Naive B cell (primary cell): ENCODE measurements at regions not wholly inside any gene's neighbourhood (a gene's known extent, or its start where the extent isn't known, plus 50 kb on each side); places are given as distances from the start of the nearest gene placed in this dataset.

Source experiments
- ATAC-seq, 2 donors: fragments of 150-1000 bp; cut with Tn5 transposase; 2 replicates each; pipeline ENCODE4 v1.10.0; 2021; ENCODE audit warnings: low read depth in 2 of 2, mild to moderate bottlenecking in 2 of 2, moderate library complexity in 2 of 2
- DNase-seq: peaks from one replicate; pipeline ENCODE4 v3.0.0; 2022
- H3K27ac Mint-ChIP-seq, 6 donors: one replicate each; pipeline ENCODE4 v1.8.0; 2020 to 2022; ENCODE audit warnings: mild to moderate bottlenecking in 6 of 6, mixed read lengths in 6 of 6, moderate library complexity in 5 of 6, inconsistent platforms in 2 of 6
- H3K27me3 Mint-ChIP-seq, 3 donors: one replicate each; pipeline ENCODE4 v1.8.0; 2021 to 2022; ENCODE audit warnings: mixed read lengths in 3 of 3, mild to moderate bottlenecking in 1 of 3
- H3K36me3 Mint-ChIP-seq, 2 donors: one replicate each; pipeline ENCODE4 v1.8.0; 2020 to 2022; ENCODE audit warnings: mixed read lengths in 2 of 2, inconsistent platforms in 1 of 2, mild to moderate bottlenecking in 1 of 2
- H3K4me1 Mint-ChIP-seq, 3 donors: one replicate each; pipeline ENCODE4 v1.8.0; 2020 to 2022; ENCODE audit warnings: mixed read lengths in 3 of 3, inconsistent platforms in 1 of 3, mild to moderate bottlenecking in 1 of 3, moderate library complexity in 1 of 3
- H3K4me3 Mint-ChIP-seq, 8 donors: one replicate each; pipeline ENCODE4 v1.8.0; 2020 to 2022; ENCODE audit warnings: mild to moderate bottlenecking in 8 of 8, mixed read lengths in 8 of 8, moderate library complexity in 8 of 8, inconsistent platforms in 2 of 8
- H3K9me3 Mint-ChIP-seq, 7 donors: one replicate each; pipeline ENCODE4 v1.8.0; 2020 to 2022; ENCODE audit warnings: mixed read lengths in 7 of 7, mild to moderate bottlenecking in 5 of 7, inconsistent platforms in 2 of 7, moderate library complexity in 1 of 7

DNA sequence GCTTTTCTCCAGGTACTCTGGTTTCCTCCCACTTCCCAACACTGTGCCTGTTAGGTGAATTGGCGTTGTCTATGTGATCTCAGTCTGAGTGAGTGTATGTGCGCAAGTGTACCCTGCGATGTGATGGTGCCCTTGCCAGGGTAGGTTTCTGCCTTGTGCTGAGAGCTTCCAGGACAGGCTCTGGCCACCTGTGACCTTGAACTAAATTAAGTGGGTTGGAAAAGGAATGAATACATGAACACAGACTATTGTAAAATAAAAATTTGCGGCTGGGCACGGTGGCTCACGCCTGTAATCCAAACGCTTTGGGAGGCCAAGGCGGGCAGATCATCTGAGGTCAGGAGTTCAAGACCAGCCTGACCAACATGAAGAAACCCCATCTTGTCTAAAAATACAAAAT is 678.0 kb downstream of the DHX35 start:
- no peaks in the 10 kb centered on the region for H3K36me3 Mint-ChIP-seq
- DNase-seq, result no peak
- no peak overlapping the region for H3K4me3 Mint-ChIP-seq
- ATAC-seq, result no peak
- H3K27me3 Mint-ChIP-seq, result peaks cover 0 to 9% (median 0%) of the 10 kb centered on the region in 3 donors
- H3K4me1 Mint-ChIP-seq, result no peaks in the 10 kb centered on the region
- H3K9me3 Mint-ChIP-seq, result no peaks in the 10 kb centered on the region
- no peak overlapping the region for H3K27ac Mint-ChIP-seq

- H3K4me3 Mint-ChIP-seq, result no peak overlapping the region
- no peaks in the 10 kb centered on the region for H3K4me1 Mint-ChIP-seq
- no peaks in the 10 kb centered on the region for H3K9me3 Mint-ChIP-seq
- no peaks in the 10 kb centered on the region for H3K36me3 Mint-ChIP-seq
- ATAC-seq (no peak), DNase-seq (no peak)
- peaks cover 0 to 9% (median 0%) of the 10 kb centered on the region in 3 donors for H3K27me3 Mint-ChIP-seq
- H3K27ac Mint-ChIP-seq, result no peak overlapping the region
Measured at GRCh38 chr20:39638731-39639130, 676.6 kb downstream of the DHX35 start.

GRCh38 chr20:39633689-39634088 is 671.5 kb downstream of the DHX35 start:
- Mint-ChIP-seq H3K36me3 (no peaks in the 10 kb centered on the region), H3K4me1 (no peaks in the 10 kb centered on the region), H3K9me3 (peaks cover 0 to 3% (median 0%) of the 10 kb centered on the region in 7 donors), H3K4me3 (no peak overlapping the region), H3K27ac (no peak overlapping the region), H3K27me3 (peaks cover 0 to 9% (median 0%) of the 10 kb centered on the region in 3 donors)
- no peak for DNase-seq
- ATAC-seq, result no peak

DNA sequence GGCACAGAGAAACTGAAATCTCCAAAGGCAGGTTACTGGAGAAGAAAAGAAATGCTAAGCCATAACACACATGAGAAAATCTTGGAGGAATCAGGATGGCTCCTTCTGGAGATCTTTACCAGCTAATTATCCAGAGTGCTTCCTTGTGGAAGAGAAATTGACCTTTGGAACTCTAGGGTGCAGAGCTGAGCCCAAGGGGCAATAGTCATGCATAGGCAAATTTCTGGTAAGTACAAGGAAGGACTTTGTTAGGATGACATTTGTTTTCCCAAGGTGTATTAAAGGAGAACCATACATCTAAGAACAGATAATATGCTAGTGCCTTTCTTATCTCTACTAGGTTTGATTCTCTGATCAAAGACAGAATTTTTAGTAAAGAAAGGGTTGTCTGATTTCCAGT is 670.6 kb downstream of the DHX35 start:
- DNase-seq (no peak), ATAC-seq (no peak)
- H3K4me3 Mint-ChIP-seq, result no peak overlapping the region
- peaks cover 0 to 6% (median 0%) of the 10 kb centered on the region in 3 donors for H3K27me3 Mint-ChIP-seq
- peaks cover 0 to 3% (median 0%) of the 10 kb centered on the region in 7 donors for H3K9me3 Mint-ChIP-seq
- no peaks in the 10 kb centered on the region for H3K4me1 Mint-ChIP-seq
- H3K36me3 Mint-ChIP-seq, result no peaks in the 10 kb centered on the region
- H3K27ac Mint-ChIP-seq, result no peak overlapping the region

- Mint-ChIP-seq H3K27ac (no peak overlapping the region), H3K27me3 (peaks cover 0 to under 1% (median 0%) of the 10 kb centered on the region in 3 donors), H3K36me3 (no peaks in the 10 kb centered on the region), H3K4me1 (no peaks in the 10 kb centered on the region), H3K4me3 (no peak overlapping the region), H3K9me3 (peaks cover 0 to 3% (median 0%) of the 10 kb centered on the region in 7 donors)
- DNase-seq, result no peak
- no peak for ATAC-seq
Measured at GRCh38 chr20:39632176-39632575, 670.0 kb downstream of the DHX35 start.

GRCh38 chr20:39631557-39631956 is 669.4 kb downstream of the DHX35 start:
- Mint-ChIP-seq H3K27ac (no peak overlapping the region), H3K4me3 (no peak overlapping the region), H3K36me3 (no peaks in the 10 kb centered on the region), H3K4me1 (no peaks in the 10 kb centered on the region), H3K9me3 (peaks cover 0 to 3% (median 0%) of the 10 kb centered on the region in 7 donors), H3K27me3 (no peaks in the 10 kb centered on the region)
- DNase-seq (no peak), ATAC-seq (no peak)

DNA sequence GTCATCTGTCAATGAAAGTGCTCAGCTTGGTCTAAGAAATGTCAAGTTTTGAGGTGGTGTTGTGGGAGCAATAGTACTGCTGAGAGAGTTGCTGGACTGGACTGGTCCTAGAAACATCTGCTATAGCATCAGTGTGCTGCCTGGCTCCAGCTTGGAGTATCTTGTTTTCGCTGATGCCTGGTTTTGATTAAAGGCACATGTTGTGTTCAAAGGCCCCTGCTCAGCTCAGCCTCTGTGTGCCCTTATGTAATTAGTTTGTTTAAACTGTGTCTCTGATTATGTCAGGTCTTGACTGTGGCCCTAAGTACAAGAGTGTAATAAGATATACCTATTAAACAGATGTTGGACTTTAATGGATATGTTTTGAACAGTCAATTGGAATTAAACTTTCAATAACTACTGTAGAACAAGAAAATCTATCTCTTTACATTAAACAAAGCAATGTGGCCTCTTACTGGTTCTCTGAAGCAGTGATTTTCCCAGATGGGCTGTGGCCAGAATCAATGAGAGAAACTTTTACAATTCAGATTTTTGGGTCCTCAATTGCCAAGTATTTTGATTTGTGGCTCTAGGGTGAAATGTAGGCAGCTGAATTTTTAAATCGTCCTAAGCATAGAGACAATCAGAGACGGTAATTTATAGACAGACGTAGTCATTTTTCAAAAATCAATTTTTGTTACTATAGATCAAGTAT is 668.2 kb downstream of the DHX35 start:
- DNase-seq (no peak), ATAC-seq (no peak)
- H3K27me3 Mint-ChIP-seq, result no peaks in the 10 kb centered on the region
- H3K27ac Mint-ChIP-seq, result no peak overlapping the region
- H3K36me3 Mint-ChIP-seq, result no peaks in the 10 kb centered on the region
- no peak overlapping the region for H3K4me3 Mint-ChIP-seq
- peaks cover 0 to 5% (median 0%) of the 10 kb centered on the region in 7 donors for H3K9me3 Mint-ChIP-seq
- no peaks in the 10 kb centered on the region for H3K4me1 Mint-ChIP-seq

DNA sequence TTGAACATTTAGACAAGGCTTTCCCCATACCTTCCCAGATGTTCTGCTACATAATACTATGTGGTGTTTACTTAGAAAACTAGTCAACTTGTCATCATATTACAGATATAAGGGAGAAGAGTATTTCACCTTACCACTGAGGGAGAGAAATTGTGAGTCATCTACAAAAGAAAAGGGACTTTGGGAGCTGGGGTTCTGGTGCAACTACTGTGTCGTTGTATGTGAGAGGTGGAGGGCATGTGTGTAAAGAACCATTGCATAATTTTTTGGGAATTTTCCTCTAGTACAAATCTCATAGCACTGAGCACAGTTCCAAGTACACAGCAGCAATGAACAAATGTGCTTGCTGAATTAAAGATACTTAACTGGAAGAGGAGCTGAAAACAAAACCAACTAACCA is 665.6 kb downstream of the DHX35 start:
- no peaks in the 10 kb centered on the region for H3K4me1 Mint-ChIP-seq
- H3K36me3 Mint-ChIP-seq, result no peaks in the 10 kb centered on the region
- H3K27ac Mint-ChIP-seq, result no peak overlapping the region
- DNase-seq (no peak), ATAC-seq (no peak)
- H3K4me3 Mint-ChIP-seq, result no peak overlapping the region
- H3K9me3 Mint-ChIP-seq, result peaks cover 0 to 12% (median 3%) of the 10 kb centered on the region in 7 donors
- no peaks in the 10 kb centered on the region for H3K27me3 Mint-ChIP-seq

DNA sequence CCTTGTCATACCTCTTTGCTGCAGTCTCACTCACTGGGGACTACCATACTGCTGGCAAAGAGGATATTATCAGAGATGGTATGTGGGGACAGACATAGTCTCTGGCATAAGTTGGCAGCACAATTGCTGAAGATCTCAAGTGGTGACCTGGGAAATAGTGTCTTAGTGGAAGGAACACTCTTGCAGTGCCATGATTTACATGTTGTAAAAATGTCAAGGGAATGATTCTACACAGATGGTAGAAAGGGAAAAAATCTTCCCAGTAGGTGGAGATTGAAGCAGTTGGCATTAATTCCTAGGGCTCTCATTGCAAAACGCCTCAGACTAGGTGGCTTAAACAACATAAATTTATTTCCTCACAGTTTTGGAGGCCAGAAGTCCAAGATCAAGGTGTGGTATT is 662.2 kb downstream of the DHX35 start:
- Mint-ChIP-seq H3K36me3 (no peaks in the 10 kb centered on the region), H3K9me3 (peaks cover 0 to 17% (median 3%) of the 10 kb centered on the region in 7 donors), H3K4me1 (no peaks in the 10 kb centered on the region), H3K4me3 (no peak overlapping the region), H3K27me3 (no peaks in the 10 kb centered on the region), H3K27ac (no peak overlapping the region)
- no peak for ATAC-seq
- DNase-seq, result no peak

DNA sequence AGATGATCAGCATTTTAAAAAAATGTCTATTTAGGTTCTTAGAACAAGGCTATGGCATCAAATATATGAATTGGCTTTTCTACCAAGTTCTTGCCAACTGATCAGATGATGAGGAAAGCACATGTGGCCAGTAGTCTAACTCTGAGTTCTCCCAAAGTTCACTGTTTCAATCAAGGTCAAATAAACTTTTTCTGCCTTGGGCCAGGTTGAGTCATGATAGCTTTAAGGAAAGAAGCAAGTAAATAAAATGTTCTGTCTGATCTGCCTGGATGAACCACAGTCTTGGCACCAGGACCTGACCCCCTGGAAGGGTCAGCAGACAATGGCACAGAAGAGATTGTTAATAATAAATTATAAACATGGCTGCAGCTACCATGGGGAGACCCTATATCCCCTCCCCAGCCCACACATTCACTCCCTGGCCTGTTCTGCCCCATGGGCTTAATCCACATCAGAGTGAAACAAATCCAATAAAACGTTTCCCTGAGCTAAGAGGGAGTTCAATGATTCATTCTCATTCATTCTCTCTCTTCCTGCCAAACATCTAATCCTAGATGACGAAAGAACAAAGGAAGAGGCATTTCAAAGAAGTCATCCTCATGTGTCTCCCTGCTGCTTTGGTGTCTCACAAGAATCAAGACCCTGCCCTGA is 661.6 kb downstream of the DHX35 start:
- no peaks in the 10 kb centered on the region for H3K27me3 Mint-ChIP-seq
- no peaks in the 10 kb centered on the region for H3K36me3 Mint-ChIP-seq
- no peak for ATAC-seq
- H3K27ac Mint-ChIP-seq, result no peak overlapping the region
- no peaks in the 10 kb centered on the region for H3K4me1 Mint-ChIP-seq
- H3K9me3 Mint-ChIP-seq, result peaks cover 0 to 17% (median 3%) of the 10 kb centered on the region in 7 donors
- DNase-seq, result no peak
- no peak overlapping the region for H3K4me3 Mint-ChIP-seq

- no peak for ATAC-seq
- H3K36me3 Mint-ChIP-seq, result no peaks in the 10 kb centered on the region
- H3K27ac Mint-ChIP-seq, result no peak overlapping the region
- H3K4me3 Mint-ChIP-seq, result no peak overlapping the region
- H3K4me1 Mint-ChIP-seq, result no peaks in the 10 kb centered on the region
- H3K9me3 Mint-ChIP-seq, result peaks cover 0 to 13% (median 3%) of the 10 kb centered on the region in 7 donors
- H3K27me3 Mint-ChIP-seq, result no peaks in the 10 kb centered on the region
- no peak for DNase-seq
Measured at GRCh38 chr20:39619271-39619785, 657.2 kb downstream of the DHX35 start.

DNA sequence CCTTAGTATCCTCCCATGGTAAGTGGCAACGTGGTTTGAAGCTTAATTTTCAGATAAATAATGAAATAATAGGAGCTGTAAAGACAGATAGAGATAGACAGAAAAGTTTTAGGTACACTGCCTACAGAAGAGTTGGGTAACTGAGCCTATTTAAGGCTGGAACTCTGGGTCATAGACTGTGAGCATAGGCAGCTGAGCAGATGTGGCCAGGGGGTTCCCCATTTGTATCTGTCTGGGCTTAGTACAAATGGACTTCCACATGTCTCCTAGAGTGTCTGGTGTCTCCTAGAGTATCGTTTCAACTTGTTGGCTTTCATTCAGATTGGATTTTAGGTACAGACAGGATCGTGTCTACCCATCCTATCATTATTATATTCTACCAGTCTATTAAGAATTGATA is 649.8 kb downstream of the DHX35 start:
- ATAC-seq (no peak), DNase-seq (no peak)
- Mint-ChIP-seq H3K4me1 (no peaks in the 10 kb centered on the region), H3K27ac (no peak overlapping the region), H3K27me3 (no peaks in the 10 kb centered on the region), H3K9me3 (peaks cover 0 to 23% (median 12%) of the 10 kb centered on the region in 7 donors), H3K4me3 (no peak overlapping the region), H3K36me3 (no peaks in the 10 kb centered on the region)

GRCh38 chr20:39607141-39607540 is 645.0 kb downstream of the DHX35 start:
- ATAC-seq (no peak), DNase-seq (no peak)
- H3K9me3 Mint-ChIP-seq, result peaks cover 0 to 23% (median 13%) of the 10 kb centered on the region in 7 donors
- H3K27ac Mint-ChIP-seq, result no peak overlapping the region
- no peaks in the 10 kb centered on the region for H3K36me3 Mint-ChIP-seq
- no peaks in the 10 kb centered on the region for H3K4me1 Mint-ChIP-seq
- no peak overlapping the region for H3K4me3 Mint-ChIP-seq
- peaks cover 5 to 17% (median 14%) of the 10 kb centered on the region in 3 donors for H3K27me3 Mint-ChIP-seq

GRCh38 chr20:39605908-39606307 is 643.8 kb downstream of the DHX35 start:
- Mint-ChIP-seq H3K36me3 (no peaks in the 10 kb centered on the region), H3K4me1 (no peaks in the 10 kb centered on the region), H3K9me3 (peaks cover 0 to 15% (median 13%) of the 10 kb centered on the region in 7 donors), H3K27ac (no peak overlapping the region), H3K4me3 (no peak overlapping the region), H3K27me3 (peaks cover 5 to 17% (median 14%) of the 10 kb centered on the region in 3 donors)
- DNase-seq (no peak), ATAC-seq (no peak)
